Erythroblast (primary cell): ENCODE measurements at regions not wholly inside any gene's neighbourhood (a gene's known extent, or its start where the extent isn't known, plus 50 kb on each side); places are given as distances from the start of the nearest gene placed in this dataset.

ENCODE experiments used
- GATA1 ChIP-seq: IDR thresholded peaks from 2 replicates; pipeline ENCODE4 v1.6.1; 2011; ENCODE audit warnings: low read depth, mild to moderate bottlenecking, control low read depth, low read length, moderate library complexity
- POLR2A ChIP-seq: IDR thresholded peaks from 2 replicates; pipeline ENCODE4 v1.6.1; 2011; ENCODE audit warnings: mild to moderate bottlenecking, low read length

- no peak for TF ChIP-seq POLR2A
- no peak for TF ChIP-seq GATA1
Observed at GRCh38 chr6:163711615-163712565, 297.4 kb downstream of the QKI start.
